ENCODE measurements at regions not wholly inside any gene's neighbourhood (a gene's known extent, or its start where the extent isn't known, plus 50 kb on each side); places are given as distances from the start of the nearest gene placed in this dataset.

DNA sequence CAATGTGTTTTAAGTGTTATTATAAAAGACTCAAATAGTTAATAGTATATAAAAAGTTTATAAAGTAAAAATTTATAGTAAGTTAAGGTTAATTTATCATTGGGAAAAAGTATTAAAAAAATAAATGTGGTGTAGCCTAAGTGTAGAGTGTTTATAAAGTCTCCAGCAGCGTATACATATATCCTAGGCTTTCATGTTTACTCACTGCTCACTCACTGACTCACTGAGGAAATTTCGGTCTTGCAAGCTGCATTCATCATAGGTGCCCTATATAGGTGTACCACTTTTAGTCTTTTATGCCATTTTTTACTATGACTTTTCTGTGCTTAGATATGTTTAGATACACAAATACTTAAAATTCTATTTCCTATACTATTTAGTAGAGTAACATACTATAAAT lies 866.0 kb downstream of the CBLN2 start:
- Histone ChIP-seq H3K9me2 (ENCODE audit: insufficient read depth) (no peaks in the 10 kb centered on the region), H2AFZ (ENCODE audit: low read depth, low read length, poor library complexity, severe bottlenecking) (no peak overlapping the region), H3K4me3 (replicated peaks in 1 of 2; ENCODE audit: low read depth in 1 of 2, low read length in 2 of 2) (no peak overlapping the region), H4K20me1 (ENCODE audit: insufficient read depth) (no peaks in the 10 kb centered on the region), H3K27ac (ENCODE audit: low read depth, low read length) (no peak overlapping the region), H3K79me2 (ENCODE audit: insufficient read depth, low read length) (no peaks in the 10 kb centered on the region), H3K4me1 (ENCODE audit: control insufficient read depth in 1 of 2, insufficient read depth in 2 of 2, low read length in 2 of 2) (no peaks in the 10 kb centered on the region), H3K27me3 (ENCODE audit: insufficient read depth, low read length) (no peaks in the 10 kb centered on the region), H3K9ac (ENCODE audit: low read length) (no peak overlapping the region), H3K36me3 (ENCODE audit: control insufficient read depth in 1 of 2, insufficient read depth in 2 of 2, low read length in 2 of 2) (no peaks in the 10 kb centered on the region), H3K4me2 (ENCODE audit: low read length) (no peak overlapping the region), H3K9me3 (ENCODE audit: control insufficient read depth in 1 of 2, insufficient read depth in 1 of 2, low read depth in 1 of 2, low read length in 2 of 2) (peaks cover 0 to 36% of the 10 kb centered on the region in 2 experiments; a peak in 2 of 4 replicates)
- CTCF ChIA-PET: no interaction called here
- POLR2A ChIA-PET: no interaction called here
- RAD21 ChIA-PET (ENCODE audit: low non-redundant PET in 1 of 2, low total read pairs in 2 of 2, uncharacterized antibody in 2 of 2, unreplicated experiment in 2 of 2): no interaction called here
- DNase-seq (ENCODE audit: low read depth, low spot score): no peak
- intact Hi-C loops (cut with micrococcal nuclease): no loop called here
- ATAC-seq: no peak
- BruUV-seq (replicated peaks): no TSS peak
- TF ChIP-seq YY1 (IDR thresholded peaks at IDR 0.05; ENCODE audit: extremely low read depth, insufficient replicate concordance, low read depth, low read length): no peak
- TF ChIP-seq EZH2phosphoT487 (IDR thresholded peaks at IDR 0.05; ENCODE audit: borderline replicate concordance): no peak
- TF ChIP-seq EGR1 (IDR thresholded peaks at IDR 0.05; ENCODE audit: low read depth): no peak
- TF ChIP-seq FOSL1 (IDR thresholded peaks at IDR 0.05; ENCODE audit: low read depth): no peak
- no peak for TF ChIP-seq SP1 (IDR thresholded peaks at IDR 0.05; ENCODE audit: low read depth)
- no peak for TF ChIP-seq ELF1 (IDR thresholded peaks at IDR 0.05; ENCODE audit: borderline replicate concordance, low read depth)
- no peak for TF ChIP-seq CEBPB (IDR thresholded peaks at IDR 0.05; ENCODE audit: low read depth)
- TF ChIP-seq POLR2AphosphoS5 (IDR thresholded peaks at IDR 0.05; ENCODE audit: low read depth, low read length): no peak
- no peak for TF ChIP-seq SIN3A (IDR thresholded peaks at IDR 0.05; ENCODE audit: low read depth)
- TF ChIP-seq, protein P1, sequence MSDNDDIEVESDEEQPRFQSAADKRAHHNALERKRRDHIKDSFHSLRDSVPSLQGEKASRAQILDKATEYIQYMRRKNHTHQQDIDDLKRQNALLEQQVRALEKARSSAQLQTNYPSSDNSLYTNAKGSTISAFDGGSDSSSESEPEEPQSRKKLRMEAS (IDR thresholded peaks at IDR 0.05): no peak
- no peak for TF ChIP-seq JUND (IDR thresholded peaks at IDR 0.05)
- no peak for TF ChIP-seq REST (IDR thresholded peaks at IDR 0.05; ENCODE audit: low read depth)
- no peak for TF ChIP-seq ZFX (IDR thresholded peaks at IDR 0.05)
- TF ChIP-seq ZNF274 (IDR thresholded peaks at IDR 0.05; ENCODE audit: low read depth, low read length): no peak
- no peak for TF ChIP-seq ZBTB33 (IDR thresholded peaks at IDR 0.05; ENCODE audit: extremely low read depth, insufficient replicate concordance, low read length)
- TF ChIP-seq ATF3 (IDR thresholded peaks at IDR 0.05): no peak
- no peak for TF ChIP-seq SRF (IDR thresholded peaks at IDR 0.05; ENCODE audit: low read depth)
- no peak for TF ChIP-seq TCF7L2 (IDR thresholded peaks at IDR 0.05; ENCODE audit: borderline replicate concordance, extremely low read depth, insufficient read depth, insufficient read length)
- TF ChIP-seq POLR2A (IDR thresholded peaks at IDR 0.05; ENCODE audit: borderline replicate concordance, extremely low read depth, insufficient read depth, insufficient read length): no peak
- TF ChIP-seq EZH2 (IDR thresholded peaks at IDR 0.05): no peak

Data from HCT116 (cell line).